ENCODE measurements at regions not wholly inside any gene's neighbourhood (a gene's known extent, or its start where the extent isn't known, plus 50 kb on each side); places are given as distances from the start of the nearest gene placed in this dataset.

- Histone ChIP-seq H3K27me3 (ENCODE audit: control insufficient read depth, insufficient read depth, low read length, poor library complexity, severe bottlenecking) (no peaks in the 10 kb centered on the region), H3K9ac (ENCODE audit: extremely low read depth, low read length, poor library complexity, severe bottlenecking) (no peak overlapping the region), H3K9me3 (ENCODE audit: control insufficient read depth, low read length) (no peaks in the 10 kb centered on the region), H3K4me3 (ENCODE audit: low read length) (no peak overlapping the region), H3K36me3 (ENCODE audit: control insufficient read depth, insufficient read depth, low read length) (no peaks in the 10 kb centered on the region), H3K4me1 (ENCODE audit: control insufficient read depth, insufficient read depth, low read length) (peaks cover 6% of the 10 kb centered on the region), H3K27ac (ENCODE audit: low read depth, low read length) (no peak overlapping the region)
- H3K9me3 Mint-ChIP-seq = no peaks in the 10 kb centered on the region
- no peaks in the 10 kb centered on the region for H3K27me3 Mint-ChIP-seq (ENCODE audit: insufficient read depth)
- peaks cover 12% of the 10 kb centered on the region for H3K4me1 Mint-ChIP-seq
- no peak overlapping the region for H3K27ac Mint-ChIP-seq
- DNase-seq = peak; percentile 55
- TF ChIP-seq CTCF (conservative IDR thresholded peaks at IDR 0.05) = no peak
- WGBS, 2 experiments (ENCODE audit: insufficient coverage in 1 of 2, insufficient read length in 1 of 2) = 50 to 67% methylated on average over 1 to 2 of the region's 2 CpGs
- no peak overlapping the region for H3K4me3 Mint-ChIP-seq
- no peaks in the 10 kb centered on the region for H3K36me3 Mint-ChIP-seq (ENCODE audit: low read depth)
Measured at GRCh38 chr20:6908673-6909072, 141.2 kb downstream of the BMP2 start.

GRCh38 chr20:6909608-6910007 is 142.1 kb downstream of the BMP2 start:
- Histone ChIP-seq H3K36me3 (ENCODE audit: control insufficient read depth, insufficient read depth, low read length) (no peaks in the 10 kb centered on the region), H3K27ac (ENCODE audit: low read depth, low read length) (no peak overlapping the region), H3K4me1 (ENCODE audit: control insufficient read depth, insufficient read depth, low read length) (peaks cover 6% of the 10 kb centered on the region), H3K27me3 (ENCODE audit: control insufficient read depth, insufficient read depth, low read length, poor library complexity, severe bottlenecking) (no peaks in the 10 kb centered on the region), H3K4me3 (ENCODE audit: low read length) (no peak overlapping the region), H3K9me3 (ENCODE audit: control insufficient read depth, low read length) (no peaks in the 10 kb centered on the region), H3K9ac (ENCODE audit: extremely low read depth, low read length, poor library complexity, severe bottlenecking) (no peak overlapping the region)
- H3K4me3 Mint-ChIP-seq = no peak overlapping the region
- no peaks in the 10 kb centered on the region for H3K27me3 Mint-ChIP-seq (ENCODE audit: insufficient read depth)
- WGBS, 2 experiments (ENCODE audit: insufficient coverage in 1 of 2, insufficient read length in 1 of 2) = 88 to 94% methylated on average over 3 of the region's 3 CpGs
- no peaks in the 10 kb centered on the region for H3K9me3 Mint-ChIP-seq
- no peak for DNase-seq
- H3K4me1 Mint-ChIP-seq = peaks cover 14% of the 10 kb centered on the region
- no peak overlapping the region for H3K27ac Mint-ChIP-seq
- TF ChIP-seq CTCF (conservative IDR thresholded peaks at IDR 0.05) = no peak
- no peaks in the 10 kb centered on the region for H3K36me3 Mint-ChIP-seq (ENCODE audit: low read depth)

GRCh38 chr20:6914986-6915385 is 147.5 kb downstream of the BMP2 start:
- Mint-ChIP-seq H3K27ac (no peak overlapping the region), H3K4me3 (no peak overlapping the region), H3K9me3 (no peaks in the 10 kb centered on the region), H3K27me3 (ENCODE audit: insufficient read depth) (no peaks in the 10 kb centered on the region), H3K4me1 (peaks cover 20% of the 10 kb centered on the region), H3K36me3 (ENCODE audit: low read depth) (no peaks in the 10 kb centered on the region)
- H3K4me3 ChIP-seq (ENCODE audit: low read length) = no peak overlapping the region
- no peaks in the 10 kb centered on the region for H3K27me3 ChIP-seq (ENCODE audit: control insufficient read depth, insufficient read depth, low read length, poor library complexity, severe bottlenecking)
- H3K9ac ChIP-seq (ENCODE audit: extremely low read depth, low read length, poor library complexity, severe bottlenecking) = no peak overlapping the region
- DNase-seq = no peak
- no peak for TF ChIP-seq CTCF (conservative IDR thresholded peaks at IDR 0.05)
- H3K27ac ChIP-seq (ENCODE audit: low read depth, low read length) = no peak overlapping the region
- 87 to 91% methylated on average over 3 to 4 of the region's 4 CpGs for WGBS, 2 experiments (ENCODE audit: insufficient coverage in 1 of 2, insufficient read length in 1 of 2)
- no peaks in the 10 kb centered on the region for H3K9me3 ChIP-seq (ENCODE audit: control insufficient read depth, low read length)
- peaks cover 16% of the 10 kb centered on the region for H3K4me1 ChIP-seq (ENCODE audit: control insufficient read depth, insufficient read depth, low read length)
- H3K36me3 ChIP-seq (ENCODE audit: control insufficient read depth, insufficient read depth, low read length) = no peaks in the 10 kb centered on the region

Measured in endodermal cell (in vitro differentiated cells).